ENCODE measurements at regions not wholly inside any gene's neighbourhood (a gene's known extent, or its start where the extent isn't known, plus 50 kb on each side); places are given as distances from the start of the nearest gene placed in this dataset.

DNA sequence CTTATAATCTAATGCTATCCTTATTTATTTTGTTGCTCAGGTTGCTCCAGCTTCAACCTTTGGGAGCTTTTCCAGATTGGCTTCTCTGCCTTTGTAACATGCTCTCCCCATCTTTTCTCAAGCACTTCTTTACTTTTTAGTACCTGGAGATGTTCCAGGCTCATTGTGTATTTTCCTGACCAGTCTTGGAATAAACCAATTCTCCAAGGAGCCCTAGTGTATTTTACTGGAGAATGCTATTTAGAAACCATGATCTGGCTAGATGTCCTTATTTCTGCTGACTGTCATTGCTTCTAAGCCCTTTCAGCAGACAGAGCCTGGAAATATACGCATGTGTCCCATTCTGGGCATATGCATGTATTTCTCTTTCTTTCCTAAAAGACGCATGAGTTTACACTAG lies 95.7 kb downstream of the EMX2 start:
- TF ChIP-seq, protein P1, sequence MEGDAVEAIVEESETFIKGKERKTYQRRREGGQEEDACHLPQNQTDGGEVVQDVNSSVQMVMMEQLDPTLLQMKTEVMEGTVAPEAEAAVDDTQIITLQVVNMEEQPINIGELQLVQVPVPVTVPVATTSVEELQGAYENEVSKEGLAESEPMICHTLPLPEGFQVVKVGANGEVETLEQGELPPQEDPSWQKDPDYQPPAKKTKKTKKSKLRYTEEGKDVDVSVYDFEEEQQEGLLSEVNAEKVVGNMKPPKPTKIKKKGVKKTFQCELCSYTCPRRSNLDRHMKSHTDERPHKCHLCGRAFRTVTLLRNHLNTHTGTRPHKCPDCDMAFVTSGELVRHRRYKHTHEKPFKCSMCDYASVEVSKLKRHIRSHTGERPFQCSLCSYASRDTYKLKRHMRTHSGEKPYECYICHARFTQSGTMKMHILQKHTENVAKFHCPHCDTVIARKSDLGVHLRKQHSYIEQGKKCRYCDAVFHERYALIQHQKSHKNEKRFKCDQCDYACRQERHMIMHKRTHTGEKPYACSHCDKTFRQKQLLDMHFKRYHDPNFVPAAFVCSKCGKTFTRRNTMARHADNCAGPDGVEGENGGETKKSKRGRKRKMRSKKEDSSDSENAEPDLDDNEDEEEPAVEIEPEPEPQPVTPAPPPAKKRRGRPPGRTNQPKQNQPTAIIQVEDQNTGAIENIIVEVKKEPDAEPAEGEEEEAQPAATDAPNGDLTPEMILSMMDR (IDR thresholded peaks at IDR 0.05; ENCODE audit: borderline replicate concordance, extremely low read depth, low read length, poor library complexity, severe bottlenecking), result no peak
- TF ChIP-seq EZH2 (IDR thresholded peaks at IDR 0.05; ENCODE audit: borderline replicate concordance, low read depth, low read length, severe bottlenecking), result no peak
